ENCODE measurements at regions not wholly inside any gene's neighbourhood (a gene's known extent, or its start where the extent isn't known, plus 50 kb on each side); places are given as distances from the start of the nearest gene placed in this dataset.

DNA sequence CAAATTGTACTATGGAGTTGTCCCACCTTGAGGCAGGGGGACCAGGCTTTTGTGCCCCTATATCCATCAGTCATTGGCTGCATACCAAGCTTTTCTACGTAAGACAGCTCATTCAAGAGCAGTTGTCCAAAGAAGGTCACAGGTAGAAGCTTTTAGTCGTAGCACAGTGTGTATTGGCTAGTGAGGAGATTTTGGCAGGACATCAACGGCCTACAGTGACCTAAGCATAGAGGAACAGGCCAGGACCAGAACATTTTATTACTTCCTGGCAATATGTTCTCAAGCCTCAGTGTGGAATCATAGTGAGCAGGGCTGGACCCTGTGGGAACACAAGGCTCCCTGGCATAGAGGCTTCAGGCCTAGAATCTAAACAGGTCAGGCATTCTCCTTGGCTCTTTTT lies 105.4 kb upstream of the ANKRD28 start:
- Histone ChIP-seq H3K4me3 (replicated peaks in 1 of 3; ENCODE audit: insufficient read depth in 1 of 3, low read depth in 1 of 3, low read length in 3 of 3) (no peak overlapping the region), H3K9me1 (replicated peaks; ENCODE audit: control insufficient read depth, extremely low read depth, insufficient read depth, low read length) (no peaks in the 10 kb centered on the region), H3K4me1 (ENCODE audit: control insufficient read depth, extremely low read depth, insufficient read depth, low read length) (no peaks in the 10 kb centered on the region), H3K36me3 (ENCODE audit: control insufficient read depth in 2 of 2, extremely low read depth in 1 of 2, insufficient read depth in 2 of 2, low read length in 2 of 2) (no peaks in the 10 kb centered on the region), H3K27me3 (ENCODE audit: control insufficient read depth in 2 of 2, insufficient read depth in 2 of 2, low read length in 2 of 2) (no peaks in the 10 kb centered on the region), H2AFZ (ENCODE audit: low read depth, low read length) (no peak overlapping the region), H3K9me3 (replicated peaks; ENCODE audit: control insufficient read depth, insufficient read depth, low read length) (no peaks in the 10 kb centered on the region), H3K79me2 (ENCODE audit: control insufficient read depth, insufficient read depth, low read length) (no peaks in the 10 kb centered on the region), H3K9ac (replicated peaks; ENCODE audit: extremely low read depth, insufficient read depth, low read length) (no peak overlapping the region), H3K4me2 (ENCODE audit: insufficient read depth, low read length) (no peak overlapping the region), H4K20me1 (replicated peaks; ENCODE audit: control insufficient read depth, extremely low read depth, insufficient read depth, low read length) (no peaks in the 10 kb centered on the region), H3K27ac (ENCODE audit: insufficient read depth, low read depth, low read length) (no peak overlapping the region)
- CTCF ChIA-PET, result no interaction called here
- intact Hi-C loops (cut with micrococcal nuclease), result no loop called here
- FAIRE-seq, result no peak
- no peak for DNase-seq (ENCODE audit: low read depth, low spot score)
- POLR2A ChIA-PET, result no interaction called here
- no TSS peak for BruUV-seq (replicated peaks)
- TF ChIP-seq GATA2 (IDR thresholded peaks at IDR 0.05; ENCODE audit: insufficient read depth, insufficient read length, low read depth, low read length), result no peak
- TF ChIP-seq, protein P1, sequence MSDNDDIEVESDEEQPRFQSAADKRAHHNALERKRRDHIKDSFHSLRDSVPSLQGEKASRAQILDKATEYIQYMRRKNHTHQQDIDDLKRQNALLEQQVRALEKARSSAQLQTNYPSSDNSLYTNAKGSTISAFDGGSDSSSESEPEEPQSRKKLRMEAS (IDR thresholded peaks at IDR 0.05; ENCODE audit: insufficient read depth, insufficient read length), result no peak
- no peak for TF ChIP-seq FOS (IDR thresholded peaks at IDR 0.05; ENCODE audit: borderline replicate concordance, insufficient read depth, low read length)
- TF ChIP-seq MYC (IDR thresholded peaks at IDR 0.05; ENCODE audit: low read depth, low read length), result no peak
- TF ChIP-seq POLR2AphosphoS5 (IDR thresholded peaks at IDR 0.05; ENCODE audit: insufficient read depth, low read depth, low read length), result no peak
- no peak for TF ChIP-seq EZH2 (IDR thresholded peaks at IDR 0.05; ENCODE audit: borderline replicate concordance, low read depth, low read length, severe bottlenecking)
- no peak for TF ChIP-seq CTCF (IDR thresholded peaks at IDR 0.05; ENCODE audit: extremely low read depth in 1 of 2, insufficient read depth in 1 of 2, low read depth in 1 of 2, low read length in 2 of 2)
- no peak for TF ChIP-seq POLR2A (IDR thresholded peaks at IDR 0.05; ENCODE audit: low read depth, low read length)
- no peak for TF ChIP-seq JUN (IDR thresholded peaks at IDR 0.05; ENCODE audit: borderline replicate concordance, insufficient read depth, insufficient read length, low read depth)
- dilution Hi-C loops (cut with MboI; ENCODE audit: extremely low pct_ligation_motif_present, low sequenced_read_pairs), result no loop called here

Measured in endothelial cell of umbilical vein (primary cell).